ENCODE measurements at regions not wholly inside any gene's neighbourhood (a gene's known extent, or its start where the extent isn't known, plus 50 kb on each side); places are given as distances from the start of the nearest gene placed in this dataset.
"Not testable (repeated sequence)": the region's sequence is repeated elsewhere in the genome, so short reads cannot be mapped to it uniquely, and the experiment has no call there.

GRCh38 chr7:53385239-53385638 is 349.8 kb downstream of the POM121L12 start:
- TF ChIP-seq CTCF (IDR thresholded peaks at IDR 0.05 in 2 of 3, conservative IDR thresholded peaks at IDR 0.05 in 1 of 3; ENCODE audit: borderline replicate concordance in 1 of 3, insufficient read depth in 1 of 3, low read depth in 2 of 3, low read length in 2 of 3); FOSL1 (IDR thresholded peaks at IDR 0.05; ENCODE audit: low read depth); ELF1 (IDR thresholded peaks at IDR 0.05; ENCODE audit: borderline replicate concordance, low read depth); TCF7L2 (IDR thresholded peaks at IDR 0.05; ENCODE audit: borderline replicate concordance, extremely low read depth, insufficient read depth, insufficient read length); SRF (IDR thresholded peaks at IDR 0.05; ENCODE audit: low read depth); REST (IDR thresholded peaks at IDR 0.05; ENCODE audit: low read depth); ATF3 (IDR thresholded peaks at IDR 0.05); EZH2 (IDR thresholded peaks at IDR 0.05); POLR2AphosphoS5 (IDR thresholded peaks at IDR 0.05; ENCODE audit: low read depth, low read length); MAX (IDR thresholded peaks at IDR 0.05); POLR2A (IDR thresholded peaks at IDR 0.05; ENCODE audit: borderline replicate concordance, extremely low read depth, insufficient read depth, insufficient read length); SIN3A (IDR thresholded peaks at IDR 0.05; ENCODE audit: low read depth); RAD21 (IDR thresholded peaks at IDR 0.05; ENCODE audit: low read depth); CBX3 (IDR thresholded peaks at IDR 0.05; ENCODE audit: low read depth): not testable (repeated sequence)

All from HCT116 (cell line).